GOT3 (cell line): ENCODE measurements at regions not wholly inside any gene's neighbourhood (a gene's known extent, or its start where the extent isn't known, plus 50 kb on each side); places are given as distances from the start of the nearest gene placed in this dataset.
"Not testable (repeated sequence)": the region's sequence is repeated elsewhere in the genome, so short reads cannot be mapped to it uniquely, and the experiment has no call there.

ENCODE experiments used
- DNase-seq: peaks from one replicate; lab custom pipeline; 2025; ENCODE audit warnings: mixed read lengths; lab: John Stamatoyannopoulos, UW

DNA sequence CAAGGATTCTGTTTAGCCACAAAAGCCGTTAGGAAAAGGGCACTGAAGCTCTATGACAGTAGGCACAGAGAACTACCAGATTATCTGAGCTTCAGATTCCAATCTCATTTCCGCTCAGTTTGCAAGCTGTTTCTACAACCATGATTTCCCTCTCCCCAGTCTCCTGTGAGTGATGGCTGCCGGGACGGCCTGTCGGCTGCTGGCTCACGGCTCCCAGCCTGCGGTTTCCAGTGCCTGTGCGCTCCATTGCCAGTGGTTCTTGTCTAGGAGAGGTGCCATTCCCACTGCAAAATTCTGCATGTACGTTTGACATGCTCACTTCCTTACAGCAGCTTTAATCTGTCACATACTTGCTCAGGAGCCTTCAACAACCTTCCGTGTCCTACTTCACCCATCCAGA, 429.1 kb upstream of the FRG1 start:
- DNase-seq: no peak

DNA sequence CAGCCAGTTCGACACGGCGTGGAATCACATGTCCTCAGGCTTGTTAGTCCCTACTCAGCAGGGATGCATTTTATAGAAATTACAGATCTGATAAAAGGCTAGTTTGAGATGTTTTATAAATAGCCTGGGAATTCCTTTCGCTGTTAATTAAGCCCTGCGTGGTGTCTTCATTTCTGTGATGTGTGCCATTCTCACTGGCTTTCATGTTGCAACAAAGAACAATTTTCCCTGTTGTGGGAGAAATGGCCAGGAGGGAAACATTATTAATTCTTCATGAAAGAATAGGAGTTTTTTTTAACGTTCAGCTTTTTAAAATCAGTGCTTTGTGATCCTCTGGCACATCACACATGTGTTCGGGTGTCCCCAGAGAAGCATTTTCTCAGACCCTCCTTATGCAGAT, 427.3 kb upstream of the FRG1 start:
- no peak for DNase-seq

DNA sequence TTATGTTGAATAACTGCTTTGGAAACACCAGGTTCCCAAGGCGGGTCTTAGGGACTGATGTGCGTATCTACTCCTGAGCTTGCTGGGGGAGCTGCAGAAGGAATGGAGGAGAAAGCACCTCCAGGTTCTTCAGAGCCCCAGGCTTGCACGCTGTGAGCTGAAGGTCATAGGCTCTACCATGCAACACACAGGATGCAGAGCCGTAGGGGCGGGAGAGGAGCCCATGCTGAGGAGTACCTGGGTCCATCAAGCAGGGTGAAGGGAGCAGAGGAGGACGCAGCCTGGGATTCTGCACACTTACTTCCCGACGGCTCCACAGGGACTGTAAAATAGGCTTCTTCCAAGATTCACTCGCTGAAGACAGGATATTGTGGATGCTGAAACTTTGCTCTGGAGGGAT, 426.5 kb upstream of the FRG1 start:
- no peak for DNase-seq

DNA sequence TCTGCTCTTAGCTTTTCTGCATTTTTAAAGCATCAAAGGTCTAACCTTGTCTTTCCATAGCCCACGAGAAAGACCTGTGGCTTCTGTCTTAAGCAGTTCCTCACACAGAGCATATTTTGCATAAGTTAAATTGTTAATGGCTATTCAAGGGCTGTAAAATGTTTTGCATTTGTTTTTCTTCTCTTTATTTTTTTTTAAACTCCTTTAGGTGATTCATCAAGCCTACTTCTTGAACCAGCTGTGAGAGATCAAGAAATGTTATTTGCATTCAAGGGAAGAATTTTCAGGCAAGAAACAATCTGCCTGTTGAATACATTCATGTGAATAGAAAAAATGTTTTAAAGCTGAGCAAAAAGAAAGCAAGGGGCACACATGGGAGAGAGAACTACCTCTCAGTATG, 423.8 kb upstream of the FRG1 start:
- DNase-seq: no peak

DNA sequence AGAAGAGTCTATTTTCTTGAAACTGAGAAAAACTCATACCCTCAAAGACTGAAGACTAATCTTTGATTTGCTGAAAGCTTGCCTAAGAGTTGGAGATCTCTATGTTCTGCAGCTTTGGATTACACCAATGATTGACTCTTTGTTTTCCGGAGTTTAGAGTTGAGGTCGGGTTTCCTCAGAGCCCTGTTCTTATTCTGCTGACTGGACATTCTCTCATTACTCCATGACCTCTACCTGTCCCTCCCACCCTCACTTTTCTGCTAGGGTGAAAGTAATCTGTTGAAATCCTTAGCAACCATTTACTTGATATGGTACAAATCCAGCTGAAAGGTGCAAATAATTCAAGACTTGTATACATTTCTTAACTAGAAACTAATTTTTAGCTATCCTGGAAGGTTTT, 421.5 kb upstream of the FRG1 start:
- no peak for DNase-seq

DNA sequence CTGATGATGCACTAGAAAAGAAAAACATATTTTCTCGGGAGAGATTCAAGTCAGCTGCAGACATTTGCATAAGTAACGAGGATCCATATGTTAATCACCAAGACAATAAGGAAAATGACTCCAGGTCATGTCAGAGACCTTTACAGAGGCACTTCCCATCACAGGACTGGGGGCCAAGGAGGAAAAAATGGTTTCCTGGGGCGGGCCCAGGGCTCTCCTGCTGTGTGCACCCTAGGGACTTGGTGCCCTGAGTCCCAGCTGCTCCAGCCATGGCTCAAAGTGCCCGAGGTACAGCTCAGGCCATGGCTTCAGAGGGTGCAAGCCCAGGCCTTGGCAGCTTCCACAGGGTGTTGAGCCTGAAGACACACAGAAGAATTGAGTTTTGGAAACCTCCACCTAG, 415.4 kb upstream of the FRG1 start:
- DNase-seq: no peak

DNA sequence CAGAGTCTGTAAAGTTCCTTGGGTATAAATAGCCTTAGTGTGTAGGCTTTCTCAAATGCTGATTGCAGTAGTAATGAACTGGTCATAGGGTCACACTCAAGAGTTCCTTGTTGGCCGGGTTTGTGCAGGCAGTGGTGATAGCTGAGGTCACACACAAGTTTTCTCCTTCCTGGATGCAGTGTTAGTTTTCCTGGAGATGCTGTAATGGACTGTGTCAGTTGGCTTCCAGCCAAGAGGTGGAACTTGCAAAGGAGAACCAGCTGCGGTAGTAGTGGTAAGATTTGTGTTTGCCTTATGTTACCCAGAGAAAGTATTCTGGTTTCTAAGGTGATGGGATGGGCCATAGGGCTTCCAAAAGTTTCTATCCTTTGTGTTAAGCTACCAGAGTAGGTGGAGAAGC, 409.8 kb upstream of the FRG1 start:
- DNase-seq: no peak

DNA sequence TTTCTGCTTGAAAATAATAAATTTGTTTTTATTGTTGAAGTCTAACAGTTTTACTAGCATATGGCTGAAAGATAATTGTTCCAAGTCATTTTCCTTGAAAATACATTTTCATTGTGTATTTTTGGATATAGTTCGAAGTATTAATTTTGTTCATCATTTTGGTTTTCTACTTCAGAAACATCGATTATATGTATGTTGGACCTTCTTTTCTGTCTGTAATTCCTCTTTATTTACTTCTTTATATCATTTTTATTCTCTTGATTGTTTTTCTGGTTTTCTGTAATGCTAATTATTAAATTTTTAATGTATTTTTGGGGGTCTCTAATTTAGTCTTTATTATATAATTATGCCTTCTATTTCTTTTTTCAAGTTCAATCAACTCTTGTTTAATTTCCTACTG, 407.1 kb upstream of the FRG1 start:
- no peak for DNase-seq

DNA sequence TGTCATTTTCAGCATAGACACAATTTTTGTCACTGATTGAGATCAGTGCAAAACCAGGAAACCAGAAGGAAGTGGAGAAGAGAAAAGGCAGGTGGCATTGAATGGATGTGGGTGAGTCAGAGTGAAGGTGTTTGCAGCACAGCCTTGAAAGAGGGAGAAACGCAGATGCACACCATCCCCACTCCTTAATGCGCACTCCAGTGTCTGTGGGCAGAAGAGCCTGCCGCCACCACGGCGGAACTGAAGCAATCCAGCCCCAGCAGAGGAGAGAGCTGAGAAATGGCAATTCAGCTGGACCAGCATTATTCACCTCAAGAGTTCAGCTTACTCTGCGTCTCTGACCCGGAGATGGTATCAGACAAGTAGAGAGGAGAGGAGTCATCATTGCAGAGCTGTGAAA, 393.1 kb upstream of the FRG1 start:
- DNase-seq: no peak

DNA sequence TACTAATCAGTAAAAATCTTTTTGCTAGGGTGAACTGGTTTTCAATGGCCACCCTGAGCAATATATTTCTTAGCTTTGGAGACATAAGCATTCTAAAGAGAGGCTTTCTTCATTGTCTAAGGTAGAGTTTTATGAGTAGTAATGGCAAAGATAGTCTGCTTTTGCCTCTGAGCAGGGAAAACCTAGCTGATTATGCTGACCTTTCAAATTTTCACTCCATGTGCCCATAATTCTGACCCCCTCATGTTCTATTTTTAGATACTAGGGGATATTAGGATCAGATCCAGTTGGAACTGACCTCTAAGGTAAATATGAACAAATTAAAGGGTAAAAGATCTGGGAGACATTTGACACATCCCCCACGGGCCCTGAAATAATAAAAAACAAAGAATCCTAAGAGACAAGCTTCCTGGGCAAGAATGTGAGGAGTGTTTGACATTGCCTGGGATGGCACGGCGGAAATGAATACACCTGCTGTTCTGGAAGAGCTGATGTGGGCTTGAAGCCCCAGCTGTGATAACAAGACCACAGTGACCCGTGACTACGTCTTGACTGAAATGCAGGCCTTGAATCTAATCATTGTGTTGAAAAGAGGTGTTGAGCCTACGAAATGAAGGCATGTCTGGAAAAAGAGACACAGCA, 392.1 kb upstream of the FRG1 start:
- DNase-seq: no peak

DNA sequence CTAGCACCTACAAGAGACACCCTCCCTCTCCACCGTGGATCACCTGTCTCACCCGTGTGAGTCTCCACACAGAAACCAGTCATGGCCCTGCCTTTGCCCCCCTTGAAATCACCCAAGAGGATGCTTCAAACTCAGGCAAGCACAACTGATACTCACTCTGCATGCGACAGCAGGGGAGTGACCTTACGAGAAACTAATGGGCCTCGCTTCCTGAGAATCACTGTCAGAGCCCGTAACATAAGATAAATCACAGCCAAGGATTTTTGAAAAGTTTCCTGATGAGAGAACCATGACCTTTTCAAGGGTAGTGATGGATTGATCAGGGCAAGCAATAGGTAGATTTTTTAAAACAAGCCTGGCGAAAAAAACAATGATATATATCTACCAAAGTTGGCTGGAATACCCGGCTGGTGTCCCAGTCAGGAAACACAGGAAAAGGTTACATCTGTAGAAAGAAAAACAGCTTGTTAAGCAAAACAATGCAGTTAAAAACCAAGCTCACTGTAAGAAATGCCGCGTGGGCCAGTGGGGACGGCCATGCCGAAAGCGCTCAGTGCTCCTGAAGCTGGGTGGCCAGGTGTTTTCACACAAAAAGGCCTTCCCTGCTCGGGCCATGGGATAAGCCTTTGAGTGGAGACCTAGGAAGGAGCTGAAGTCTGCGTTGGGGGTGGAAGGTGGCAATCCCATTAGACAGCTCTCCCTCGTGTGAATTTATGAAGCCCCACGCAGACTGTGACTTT, 388.6 kb upstream of the FRG1 start:
- DNase-seq: not testable (repeated sequence)

DNA sequence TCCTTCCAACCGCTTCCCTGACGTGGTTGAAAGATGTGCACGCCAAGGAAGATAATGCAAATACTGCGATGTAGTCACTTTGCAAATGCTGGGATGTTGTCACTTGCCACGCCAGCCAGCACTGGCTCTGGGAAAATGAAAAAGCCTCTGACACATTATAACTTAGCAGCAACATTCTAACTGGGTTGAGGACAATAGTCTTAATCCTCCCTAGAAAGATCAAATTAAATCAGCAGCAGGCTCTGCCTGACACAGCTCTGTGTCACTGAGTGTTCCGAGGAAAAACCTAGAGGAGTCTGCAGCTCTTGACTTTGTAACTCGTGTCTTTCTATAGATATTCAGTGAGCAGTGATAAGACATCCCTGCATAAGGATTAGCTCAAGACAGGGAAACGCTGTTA, 380.1 kb upstream of the FRG1 start:
- not testable (repeated sequence) for DNase-seq

DNA sequence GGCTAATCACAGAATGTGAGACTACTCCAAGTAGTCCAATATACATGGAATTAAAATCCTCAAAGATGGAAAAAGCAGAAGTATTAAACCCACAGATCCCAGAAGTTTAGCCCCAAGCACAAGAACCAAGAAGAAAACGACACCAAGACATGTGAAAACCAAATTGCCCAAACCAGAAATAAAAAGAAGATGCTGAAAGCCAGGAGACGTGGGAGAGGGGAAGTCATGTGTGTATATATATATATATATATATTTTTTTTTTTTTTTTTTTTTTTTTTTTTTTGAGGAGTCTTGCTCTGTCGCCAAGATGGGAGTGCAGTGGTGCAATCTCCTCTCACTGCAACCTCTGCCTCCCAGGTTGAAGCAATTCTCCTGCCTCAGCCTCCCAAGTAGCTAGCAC, 376.9 kb upstream of the FRG1 start:
- not testable (repeated sequence) for DNase-seq

DNA sequence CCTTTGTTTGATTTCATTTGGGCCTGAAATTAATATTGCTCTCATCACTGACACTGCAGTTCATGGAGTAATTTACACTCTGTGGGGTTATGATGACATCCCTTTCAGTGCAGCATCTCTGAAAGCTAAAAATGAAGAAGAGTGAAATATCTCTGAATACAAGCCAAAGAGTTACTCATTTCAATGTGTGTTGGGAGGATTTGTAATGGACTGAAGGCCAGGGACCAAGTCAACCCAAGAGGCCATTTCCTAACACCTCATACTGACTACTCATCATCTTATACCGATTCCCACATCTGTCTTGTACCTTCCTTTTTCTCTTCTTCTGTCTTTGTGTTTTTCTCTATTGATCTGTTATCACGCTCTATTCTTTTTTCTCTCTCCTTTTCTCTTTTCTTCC, 374.4 kb upstream of the FRG1 start:
- not testable (repeated sequence) for DNase-seq

DNA sequence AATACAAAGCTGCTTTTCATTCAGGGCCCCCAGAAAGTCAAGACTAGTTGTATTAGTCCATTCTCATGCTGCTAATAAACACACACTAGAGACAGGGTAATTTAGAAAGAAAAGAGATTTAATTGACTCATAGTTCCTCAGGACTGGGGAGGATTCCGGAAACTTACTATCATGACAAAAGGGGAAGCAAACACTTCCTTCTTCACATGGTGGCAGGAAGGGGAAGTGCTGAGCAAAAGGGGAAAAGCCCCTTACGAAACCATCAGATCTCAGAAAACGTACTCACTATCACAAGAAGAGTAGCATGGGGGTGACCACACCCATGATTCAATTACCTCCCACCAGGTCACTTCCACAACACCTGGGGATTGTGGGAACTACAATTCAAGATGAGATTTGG, 373.8 kb upstream of the FRG1 start:
- not testable (repeated sequence) for DNase-seq

DNA sequence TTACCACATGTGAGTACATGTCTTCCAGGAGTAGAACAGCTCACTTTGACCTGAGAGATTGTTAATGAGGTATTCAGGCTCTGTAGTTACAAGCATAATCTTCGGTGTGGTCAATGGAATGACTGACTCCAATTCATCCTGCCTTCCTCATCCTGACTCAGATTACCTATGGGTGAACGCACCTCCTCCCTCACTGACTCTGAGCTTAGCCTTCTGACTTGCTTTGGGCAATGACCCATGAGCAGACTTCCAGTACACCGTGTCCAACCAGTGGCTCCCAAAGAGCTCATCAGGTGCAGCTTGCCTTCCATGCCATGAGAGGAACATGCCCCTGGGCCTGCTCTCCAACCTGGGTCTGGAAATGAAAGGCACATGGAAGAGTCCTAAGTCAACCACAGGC, 361.0 kb upstream of the FRG1 start:
- DNase-seq: not testable (repeated sequence)

DNA sequence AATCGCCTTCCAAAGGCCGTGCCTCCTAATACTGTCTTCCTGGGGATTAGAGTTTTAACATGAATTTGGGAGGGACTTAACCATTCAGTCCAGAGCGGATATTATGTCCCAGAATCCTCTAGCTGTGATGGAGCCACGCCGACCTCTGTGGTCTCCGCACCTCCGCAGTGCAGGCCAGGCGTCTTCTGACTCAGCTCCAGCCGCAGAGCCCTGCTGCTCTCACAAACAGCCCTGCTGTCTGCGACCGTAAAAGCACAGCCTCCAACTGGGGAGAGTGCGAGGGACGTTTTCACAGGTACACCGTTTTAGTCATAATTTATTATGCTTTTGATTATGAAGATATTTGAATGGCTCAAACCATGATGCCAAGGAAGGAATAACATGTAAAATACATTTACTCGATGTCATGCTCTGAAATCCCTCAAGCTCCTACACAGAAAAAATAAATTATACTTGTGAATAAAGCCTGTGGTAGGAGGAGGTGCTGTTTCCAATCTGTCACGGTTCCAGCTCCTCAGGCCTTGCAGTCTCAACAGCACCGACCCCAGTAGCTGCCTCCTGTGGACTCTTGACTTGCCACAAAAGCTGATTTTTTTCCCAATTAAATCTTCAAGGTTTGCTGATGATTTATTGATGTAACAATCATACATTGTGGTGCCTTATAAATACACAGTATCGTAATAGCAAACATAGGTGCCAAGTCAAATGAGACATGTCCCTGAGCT, 353.6 kb upstream of the FRG1 start:
- not testable (repeated sequence) for DNase-seq

DNA sequence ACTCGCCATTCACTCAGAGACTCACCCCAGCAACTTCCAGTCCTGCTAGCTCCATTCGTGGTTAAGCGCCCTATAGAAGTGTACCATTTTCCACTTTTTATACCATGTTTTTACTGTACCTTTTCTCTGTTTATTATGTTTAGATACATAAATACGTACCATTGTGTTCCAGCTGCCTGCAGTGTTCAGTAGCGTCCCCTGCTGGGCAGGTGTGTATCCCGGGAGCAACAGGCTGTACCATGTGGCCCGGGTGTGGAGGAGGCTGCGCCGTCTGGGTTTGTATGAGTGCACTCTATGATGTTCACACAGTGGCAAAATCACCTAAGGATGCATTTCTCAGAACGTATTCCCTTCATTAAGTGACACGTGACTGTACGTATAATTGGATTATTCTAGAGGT, 351.5 kb upstream of the FRG1 start:
- not testable (repeated sequence) for DNase-seq

DNA sequence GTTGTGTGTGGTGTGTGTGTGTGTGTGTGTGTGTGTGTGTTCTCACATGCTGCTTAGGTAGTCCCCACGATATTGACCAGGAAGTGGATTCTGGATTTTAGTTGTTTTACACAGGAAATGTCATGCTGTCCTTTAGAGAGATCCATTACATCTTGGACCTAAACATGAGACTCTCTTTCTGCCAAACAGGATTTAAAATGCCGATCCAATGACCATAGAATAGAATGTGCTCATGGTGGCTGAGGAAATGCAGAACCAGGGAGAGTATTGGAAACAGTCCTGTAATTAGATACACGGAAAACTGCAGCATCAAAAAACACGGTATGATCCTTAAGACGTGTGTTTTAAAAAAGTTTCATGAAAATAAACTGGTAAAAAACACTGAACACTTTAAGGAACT, 347.8 kb upstream of the FRG1 start:
- no peak for DNase-seq

DNA sequence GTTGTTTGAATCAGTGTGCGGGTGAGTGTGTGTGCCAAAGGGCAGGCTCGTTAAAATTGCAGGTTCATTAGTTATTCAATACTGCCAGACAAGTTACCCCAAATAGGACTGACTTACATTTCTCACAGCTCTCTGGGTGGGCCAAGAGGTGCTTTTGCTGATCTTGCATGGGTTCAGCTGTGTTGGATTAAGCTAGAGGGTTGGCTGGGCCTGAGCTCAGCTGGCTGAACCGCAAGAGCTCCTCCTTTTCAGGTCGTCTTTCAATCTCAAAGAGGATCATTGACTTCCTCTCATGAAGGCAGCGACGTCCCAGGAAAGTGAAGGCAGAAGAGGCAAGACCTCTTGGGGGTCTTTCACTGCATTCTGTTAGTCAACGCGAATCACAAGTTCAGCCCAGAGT, 343.3 kb upstream of the FRG1 start:
- no peak for DNase-seq

DNA sequence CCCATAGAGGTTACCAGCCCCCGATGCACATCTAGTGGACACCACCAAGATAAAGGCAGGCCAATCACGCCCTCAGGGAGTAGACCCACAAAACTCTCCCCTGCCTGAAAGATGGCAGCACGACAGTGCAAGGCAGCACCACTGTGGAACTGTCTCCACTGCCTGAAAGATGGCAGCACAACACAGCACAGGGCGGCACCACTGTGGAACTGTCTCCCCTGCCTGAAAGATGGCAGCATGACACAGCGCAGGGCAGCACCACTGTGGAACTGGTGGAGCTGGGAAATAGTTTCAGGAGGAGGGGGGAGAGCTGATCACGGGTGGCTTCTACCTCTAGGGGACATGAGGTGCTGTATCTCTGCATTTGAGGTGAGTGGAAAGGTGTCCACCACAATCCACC, 340.4 kb upstream of the FRG1 start:
- no peak for DNase-seq

DNA sequence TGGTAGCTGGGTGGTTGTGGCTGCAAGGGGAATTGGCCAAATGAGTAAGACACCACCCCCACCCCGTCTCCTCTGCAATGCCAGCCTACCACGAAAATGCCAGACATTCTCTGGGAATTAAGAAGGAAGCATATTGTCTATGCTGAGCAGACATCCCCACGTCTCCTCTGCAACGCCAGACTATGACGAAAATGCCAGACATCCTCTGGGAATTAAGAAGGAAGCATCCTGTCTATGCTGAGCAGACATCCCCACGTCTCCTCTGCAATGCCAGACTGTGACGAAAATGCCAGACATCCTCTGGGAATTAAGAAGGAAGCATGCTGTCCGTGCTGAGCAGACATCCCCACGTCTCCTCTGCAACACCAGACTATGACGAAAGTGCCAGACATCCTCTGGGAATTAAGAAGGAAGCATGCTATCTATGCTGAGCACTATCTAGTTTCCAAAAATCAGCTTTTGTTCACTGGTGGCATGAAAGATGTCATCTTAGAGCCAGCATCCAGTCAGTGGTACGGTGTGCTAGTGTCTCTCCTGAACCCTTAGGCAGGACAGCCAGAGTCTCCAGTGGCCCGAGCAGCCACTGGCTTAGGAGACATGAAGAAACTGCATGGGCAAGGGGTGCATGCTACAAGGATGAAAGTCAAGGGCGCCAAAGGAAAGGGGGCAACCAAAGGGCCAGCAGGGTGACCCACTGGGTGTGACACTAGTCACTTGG, 339.8 kb upstream of the FRG1 start:
- no peak for DNase-seq

DNA sequence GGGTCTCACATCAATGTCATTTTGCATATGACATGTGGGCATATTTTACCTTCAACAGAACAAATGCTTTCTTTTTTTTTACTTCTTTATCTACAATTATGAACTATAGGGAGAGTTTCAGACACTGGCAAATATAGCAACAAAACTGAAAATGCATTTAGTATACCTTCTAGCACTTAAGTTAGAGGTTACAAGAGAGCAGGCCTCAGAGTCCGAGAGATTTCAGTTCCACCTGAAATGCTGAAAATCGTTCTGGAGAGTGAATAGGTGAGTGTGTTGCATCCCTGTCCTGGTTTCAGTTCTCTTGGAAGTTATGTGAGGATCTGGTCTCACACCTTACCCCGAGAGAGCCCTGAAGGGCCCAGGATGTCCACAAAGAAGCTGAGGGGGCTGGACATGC, 337.8 kb upstream of the FRG1 start:
- DNase-seq: not testable (repeated sequence)
